ENCODE measurements at regions not wholly inside any gene's neighbourhood (a gene's known extent, or its start where the extent isn't known, plus 50 kb on each side); places are given as distances from the start of the nearest gene placed in this dataset.

DNA sequence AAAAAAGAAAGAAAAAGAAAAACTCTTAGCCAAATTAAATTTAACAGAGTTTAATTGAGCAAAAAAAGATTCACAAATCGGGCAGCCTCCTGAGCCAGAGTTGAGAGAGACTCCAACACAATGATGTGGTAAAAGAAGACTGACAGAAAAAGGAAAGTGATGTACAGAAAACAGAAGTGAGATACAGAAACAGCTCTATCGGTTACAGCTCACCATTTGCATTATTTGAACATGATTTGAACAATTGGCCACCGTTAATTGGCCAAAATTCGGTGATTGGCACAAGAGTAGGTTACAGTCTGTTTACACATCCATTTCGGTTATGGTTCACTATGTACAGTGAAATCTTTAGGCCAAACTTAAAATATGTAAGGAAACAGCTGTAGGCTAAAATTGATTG is 117.7 kb downstream of the SPTSSA start:
- Histone ChIP-seq H3K9ac (ENCODE audit: low read length) (no peak overlapping the region), H3K4me3 (ENCODE audit: low read length) (no peak overlapping the region), H3K4me1 (ENCODE audit: control insufficient read depth, insufficient read depth, low read length) (no peaks in the 10 kb centered on the region), H3K27ac (ENCODE audit: low read depth, low read length) (no peak overlapping the region), H3K36me3 (ENCODE audit: control insufficient read depth, insufficient read depth, low read length) (no peaks in the 10 kb centered on the region), H3K27me3 (ENCODE audit: control insufficient read depth, insufficient read depth, low read length) (no peaks in the 10 kb centered on the region)

DNA sequence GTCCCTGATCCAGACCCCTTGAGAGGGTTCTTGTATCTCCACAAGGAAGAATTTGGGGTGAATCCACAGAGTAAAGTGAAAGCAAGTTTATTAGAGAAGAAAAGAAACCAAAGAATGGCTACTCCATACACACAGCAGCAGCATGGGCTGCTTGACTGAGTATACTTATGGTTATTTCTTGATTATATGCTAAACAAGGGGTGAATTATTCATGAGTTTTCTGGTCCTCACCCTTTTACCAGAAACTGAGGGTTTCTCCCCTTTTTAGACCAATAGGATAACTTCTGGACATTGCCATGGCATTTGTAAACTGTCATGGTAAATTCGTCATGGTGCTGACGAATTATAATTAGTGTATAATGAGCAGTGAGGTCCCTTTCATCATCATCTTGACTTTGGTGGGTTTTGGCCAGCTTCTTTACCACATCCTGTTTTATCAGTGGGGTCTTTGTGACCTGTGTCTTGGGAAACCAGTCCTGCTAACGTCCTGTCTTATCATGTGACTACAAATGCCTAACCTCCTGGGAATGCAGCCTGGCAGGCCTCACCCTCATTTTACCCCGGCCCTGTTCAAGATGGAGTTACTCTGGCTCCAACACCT is 121.9 kb downstream of the SPTSSA start:
- Histone ChIP-seq H3K36me3 (ENCODE audit: control insufficient read depth, insufficient read depth, low read length) (no peaks in the 10 kb centered on the region), H3K9ac (ENCODE audit: low read length) (no peak overlapping the region), H3K27me3 (ENCODE audit: control insufficient read depth, insufficient read depth, low read length) (no peaks in the 10 kb centered on the region), H3K27ac (ENCODE audit: low read depth, low read length) (no peak overlapping the region), H3K4me1 (ENCODE audit: control insufficient read depth, insufficient read depth, low read length) (no peaks in the 10 kb centered on the region), H3K4me3 (ENCODE audit: low read length) (no peak overlapping the region)

GRCh38 chr14:34338056-34338455 is 124.0 kb downstream of the SPTSSA start:
- no peaks in the 10 kb centered on the region for H3K27me3 ChIP-seq (ENCODE audit: control insufficient read depth, insufficient read depth, low read length)
- no peak overlapping the region for H3K4me3 ChIP-seq (ENCODE audit: low read length)
- no peak overlapping the region for H3K9ac ChIP-seq (ENCODE audit: low read length)
- no peaks in the 10 kb centered on the region for H3K4me1 ChIP-seq (ENCODE audit: control insufficient read depth, insufficient read depth, low read length)
- H3K36me3 ChIP-seq (ENCODE audit: control insufficient read depth, insufficient read depth, low read length) = no peaks in the 10 kb centered on the region
- H3K27ac ChIP-seq (ENCODE audit: low read depth, low read length) = no peak overlapping the region

GRCh38 chr14:34336501-34336900 is 125.5 kb downstream of the SPTSSA start:
- Histone ChIP-seq H3K27me3 (ENCODE audit: control insufficient read depth, insufficient read depth, low read length) (no peaks in the 10 kb centered on the region), H3K27ac (ENCODE audit: low read depth, low read length) (no peak overlapping the region), H3K9ac (ENCODE audit: low read length) (no peak overlapping the region), H3K4me3 (ENCODE audit: low read length) (no peak overlapping the region), H3K36me3 (ENCODE audit: control insufficient read depth, insufficient read depth, low read length) (no peaks in the 10 kb centered on the region), H3K4me1 (ENCODE audit: control insufficient read depth, insufficient read depth, low read length) (no peaks in the 10 kb centered on the region)

DNA sequence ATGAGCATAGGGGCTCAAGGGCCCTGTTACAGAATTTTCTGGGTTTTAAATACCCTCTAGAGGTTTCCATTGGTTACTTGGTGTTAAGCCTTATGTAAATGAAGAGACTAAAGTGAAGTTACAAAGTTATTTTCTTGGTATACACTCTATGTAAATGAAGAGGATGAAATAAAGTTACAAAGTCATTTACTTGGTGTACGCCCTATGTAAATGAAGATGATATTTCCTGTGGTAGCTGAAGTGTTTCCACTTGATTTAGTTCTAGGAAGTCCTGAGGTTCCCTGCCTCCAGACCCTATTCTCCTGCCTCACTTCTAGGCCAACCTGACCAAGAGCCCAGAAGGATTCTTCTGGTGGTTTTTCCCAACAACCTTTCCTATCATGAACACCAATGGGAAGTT is 126.1 kb downstream of the SPTSSA start:
- no peaks in the 10 kb centered on the region for H3K36me3 ChIP-seq (ENCODE audit: control insufficient read depth, insufficient read depth, low read length)
- H3K9ac ChIP-seq (ENCODE audit: low read length) = no peak overlapping the region
- no peak overlapping the region for H3K27ac ChIP-seq (ENCODE audit: low read depth, low read length)
- H3K4me3 ChIP-seq (ENCODE audit: low read length) = no peak overlapping the region
- H3K4me1 ChIP-seq (ENCODE audit: control insufficient read depth, insufficient read depth, low read length) = no peaks in the 10 kb centered on the region
- H3K27me3 ChIP-seq (ENCODE audit: control insufficient read depth, insufficient read depth, low read length) = no peaks in the 10 kb centered on the region

DNA sequence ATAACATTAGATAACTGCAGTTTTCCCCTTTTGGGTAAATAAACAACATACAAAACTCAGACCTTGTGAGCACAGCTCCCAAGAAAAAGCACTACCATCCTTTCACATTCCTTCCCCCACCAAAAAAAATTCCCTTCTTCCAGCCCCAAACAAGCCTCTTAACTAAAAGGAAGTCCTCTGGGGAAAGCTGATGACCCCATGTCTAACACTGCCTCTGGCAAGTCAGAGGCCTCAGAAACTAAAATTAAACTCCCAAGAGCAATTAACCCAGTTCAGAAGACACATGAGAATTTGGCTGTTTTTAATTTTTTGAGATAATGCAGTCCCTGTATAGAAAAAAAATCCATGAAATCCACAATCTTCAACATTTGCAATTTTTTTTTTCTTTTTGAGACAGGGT is 127.7 kb downstream of the SPTSSA start:
- Histone ChIP-seq H3K27ac (ENCODE audit: low read depth, low read length) (no peak overlapping the region), H3K4me3 (ENCODE audit: low read length) (no peak overlapping the region), H3K27me3 (ENCODE audit: control insufficient read depth, insufficient read depth, low read length) (no peaks in the 10 kb centered on the region), H3K4me1 (ENCODE audit: control insufficient read depth, insufficient read depth, low read length) (no peaks in the 10 kb centered on the region), H3K36me3 (ENCODE audit: control insufficient read depth, insufficient read depth, low read length) (no peaks in the 10 kb centered on the region), H3K9ac (ENCODE audit: low read length) (no peak overlapping the region)

GRCh38 chr14:34331728-34332623 is 130.1 kb downstream of the SPTSSA start:
- Histone ChIP-seq H3K9ac (ENCODE audit: low read length) (no peak overlapping the region), H3K27me3 (ENCODE audit: control insufficient read depth, insufficient read depth, low read length) (no peaks in the 10 kb centered on the region), H3K27ac (ENCODE audit: low read depth, low read length) (no peak overlapping the region), H3K36me3 (ENCODE audit: control insufficient read depth, insufficient read depth, low read length) (no peaks in the 10 kb centered on the region), H3K4me3 (ENCODE audit: low read length) (no peak overlapping the region), H3K4me1 (ENCODE audit: control insufficient read depth, insufficient read depth, low read length) (no peaks in the 10 kb centered on the region)

GRCh38 chr14:34330846-34331245 is 131.2 kb downstream of the SPTSSA start:
- Histone ChIP-seq H3K4me1 (ENCODE audit: control insufficient read depth, insufficient read depth, low read length) (no peaks in the 10 kb centered on the region), H3K9ac (ENCODE audit: low read length) (no peak overlapping the region), H3K27me3 (ENCODE audit: control insufficient read depth, insufficient read depth, low read length) (no peaks in the 10 kb centered on the region), H3K4me3 (ENCODE audit: low read length) (no peak overlapping the region), H3K27ac (ENCODE audit: low read depth, low read length) (no peak overlapping the region), H3K36me3 (ENCODE audit: control insufficient read depth, insufficient read depth, low read length) (no peaks in the 10 kb centered on the region)

DNA sequence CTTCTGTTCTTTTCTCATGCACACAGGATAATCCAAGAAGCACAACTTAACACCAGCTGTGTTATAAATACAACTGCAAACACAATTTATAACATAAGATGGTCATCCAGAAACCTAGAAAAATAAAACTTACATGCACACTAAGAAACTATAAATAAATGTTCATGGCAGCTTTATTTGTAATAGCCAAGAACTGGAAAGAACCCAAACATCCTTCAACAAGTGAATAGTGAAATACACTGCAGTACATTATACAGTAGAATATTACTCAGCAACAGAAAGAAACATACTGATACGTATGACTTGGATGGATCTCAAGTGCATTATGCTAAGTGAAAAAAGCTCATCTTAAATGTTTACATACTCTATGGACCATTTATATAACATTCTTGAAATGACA is 132.7 kb downstream of the SPTSSA start:
- no peaks in the 10 kb centered on the region for H3K27me3 ChIP-seq (ENCODE audit: control insufficient read depth, insufficient read depth, low read length)
- H3K36me3 ChIP-seq (ENCODE audit: control insufficient read depth, insufficient read depth, low read length) = no peaks in the 10 kb centered on the region
- H3K4me3 ChIP-seq (ENCODE audit: low read length) = no peak overlapping the region
- no peak overlapping the region for H3K9ac ChIP-seq (ENCODE audit: low read length)
- no peak overlapping the region for H3K27ac ChIP-seq (ENCODE audit: low read depth, low read length)
- H3K4me1 ChIP-seq (ENCODE audit: control insufficient read depth, insufficient read depth, low read length) = no peaks in the 10 kb centered on the region

DNA sequence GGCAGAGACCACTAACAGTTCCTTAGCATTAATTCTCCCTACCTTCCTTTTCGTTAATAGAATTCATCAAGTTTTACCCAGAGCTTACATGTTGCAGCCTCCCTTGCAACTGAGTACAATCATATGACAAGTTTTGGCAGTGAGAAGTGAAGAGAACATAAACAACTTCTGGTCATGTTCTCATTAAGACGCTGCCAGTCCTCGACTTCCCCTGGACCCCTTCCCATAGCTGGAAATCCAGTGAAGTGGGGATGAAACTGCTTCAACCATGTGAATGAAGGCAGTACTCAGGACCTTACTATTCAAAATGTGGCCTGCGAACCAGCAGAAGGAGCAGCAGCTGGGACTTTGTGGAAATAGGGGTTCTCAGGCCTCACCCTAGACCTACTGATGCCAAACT is 133.9 kb downstream of the SPTSSA start:
- Histone ChIP-seq H3K36me3 (ENCODE audit: control insufficient read depth, insufficient read depth, low read length) (no peaks in the 10 kb centered on the region), H3K27ac (ENCODE audit: low read depth, low read length) (no peak overlapping the region), H3K9ac (ENCODE audit: low read length) (no peak overlapping the region), H3K27me3 (ENCODE audit: control insufficient read depth, insufficient read depth, low read length) (no peaks in the 10 kb centered on the region), H3K4me1 (ENCODE audit: control insufficient read depth, insufficient read depth, low read length) (no peaks in the 10 kb centered on the region), H3K4me3 (ENCODE audit: low read length) (no peak overlapping the region)

GRCh38 chr14:34325493-34325892 is 136.5 kb downstream of the SPTSSA start:
- Histone ChIP-seq H3K27ac (ENCODE audit: low read depth, low read length) (no peak overlapping the region), H3K36me3 (ENCODE audit: control insufficient read depth, insufficient read depth, low read length) (no peaks in the 10 kb centered on the region), H3K4me3 (ENCODE audit: low read length) (no peak overlapping the region), H3K9ac (ENCODE audit: low read length) (no peak overlapping the region), H3K4me1 (ENCODE audit: control insufficient read depth, insufficient read depth, low read length) (no peaks in the 10 kb centered on the region), H3K27me3 (ENCODE audit: control insufficient read depth, insufficient read depth, low read length) (no peaks in the 10 kb centered on the region)

DNA sequence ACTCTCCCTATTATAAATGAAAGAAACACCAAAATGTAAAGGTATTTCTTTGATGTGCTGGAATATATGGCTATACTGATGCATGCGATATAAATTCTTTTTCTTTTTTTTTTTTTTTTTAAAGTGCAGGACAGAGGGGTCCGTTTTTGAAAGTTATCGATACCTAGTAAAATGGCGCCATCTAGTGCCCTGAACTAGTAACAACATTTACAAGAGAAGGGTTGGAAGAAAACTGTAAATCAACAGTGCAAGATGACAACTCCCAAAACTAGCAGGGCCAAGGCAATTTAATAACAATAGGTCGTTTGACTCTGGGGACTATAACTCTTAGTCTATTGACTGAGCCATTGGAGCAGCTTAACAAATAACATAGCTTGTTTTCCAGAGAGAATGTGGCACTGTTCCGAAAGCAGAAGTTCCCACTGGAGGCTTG is 137.7 kb downstream of the SPTSSA start:
- Histone ChIP-seq H3K4me1 (ENCODE audit: control insufficient read depth, insufficient read depth, low read length) (no peaks in the 10 kb centered on the region), H3K9ac (ENCODE audit: low read length) (no peak overlapping the region), H3K27ac (ENCODE audit: low read depth, low read length) (no peak overlapping the region), H3K36me3 (ENCODE audit: control insufficient read depth, insufficient read depth, low read length) (no peaks in the 10 kb centered on the region), H3K27me3 (ENCODE audit: control insufficient read depth, insufficient read depth, low read length) (no peaks in the 10 kb centered on the region), H3K4me3 (ENCODE audit: low read length) (no peak overlapping the region)

- Histone ChIP-seq H3K27me3 (ENCODE audit: control insufficient read depth, insufficient read depth, low read length) (no peaks in the 10 kb centered on the region), H3K36me3 (ENCODE audit: control insufficient read depth, insufficient read depth, low read length) (no peaks in the 10 kb centered on the region), H3K9ac (ENCODE audit: low read length) (no peak overlapping the region), H3K4me3 (ENCODE audit: low read length) (no peak overlapping the region), H3K4me1 (ENCODE audit: control insufficient read depth, insufficient read depth, low read length) (no peaks in the 10 kb centered on the region), H3K27ac (ENCODE audit: low read depth, low read length) (no peak overlapping the region)
Observed at GRCh38 chr14:34322940-34323418, 139.1 kb downstream of the SPTSSA start.
